ENCODE measurements at regions not wholly inside any gene's neighbourhood (a gene's known extent, or its start where the extent isn't known, plus 50 kb on each side); places are given as distances from the start of the nearest gene placed in this dataset.

DNA sequence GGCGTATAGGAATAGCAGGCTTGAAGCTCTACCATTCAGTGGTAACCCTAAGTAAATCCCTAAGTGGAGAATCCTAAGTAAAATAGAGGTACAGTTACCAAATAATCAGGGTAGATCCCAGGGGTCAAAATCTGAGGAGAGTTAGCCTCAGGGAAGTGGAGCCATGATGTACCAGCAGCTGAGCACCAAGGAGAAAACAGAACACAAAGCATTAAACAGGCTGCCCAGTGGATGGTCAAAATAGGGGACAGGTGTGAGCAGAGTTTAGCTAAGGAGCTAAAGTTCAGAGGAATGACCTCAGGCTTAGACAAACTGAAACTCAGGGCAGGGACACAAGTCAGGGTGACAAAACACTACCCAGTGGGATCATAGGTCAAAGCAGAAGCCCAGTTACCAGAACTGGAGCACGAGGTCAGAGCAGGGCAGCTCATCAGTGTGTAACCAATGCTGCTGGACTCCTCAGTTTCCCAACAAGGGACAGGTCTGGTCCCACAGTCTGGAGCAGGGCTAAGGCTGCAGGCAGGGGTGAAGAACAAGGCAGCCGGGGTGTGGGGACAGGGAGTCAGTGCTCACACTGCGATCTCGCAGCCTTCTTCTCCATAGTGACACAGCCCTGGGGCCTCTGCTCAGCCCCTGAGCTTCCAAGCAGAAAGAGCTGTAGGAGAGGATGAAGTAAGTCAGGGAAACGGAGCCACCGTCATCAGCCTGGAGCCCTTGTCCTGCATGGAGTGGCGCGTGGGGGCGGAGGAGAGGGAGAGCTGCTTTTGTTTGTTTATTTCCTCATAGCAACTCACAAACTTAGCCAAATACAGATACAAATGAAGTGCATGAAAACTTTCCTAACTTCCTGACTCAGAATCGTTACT lies 264.0 kb downstream of the MREG start (continued):
- TF ChIP-seq, protein P1, sequence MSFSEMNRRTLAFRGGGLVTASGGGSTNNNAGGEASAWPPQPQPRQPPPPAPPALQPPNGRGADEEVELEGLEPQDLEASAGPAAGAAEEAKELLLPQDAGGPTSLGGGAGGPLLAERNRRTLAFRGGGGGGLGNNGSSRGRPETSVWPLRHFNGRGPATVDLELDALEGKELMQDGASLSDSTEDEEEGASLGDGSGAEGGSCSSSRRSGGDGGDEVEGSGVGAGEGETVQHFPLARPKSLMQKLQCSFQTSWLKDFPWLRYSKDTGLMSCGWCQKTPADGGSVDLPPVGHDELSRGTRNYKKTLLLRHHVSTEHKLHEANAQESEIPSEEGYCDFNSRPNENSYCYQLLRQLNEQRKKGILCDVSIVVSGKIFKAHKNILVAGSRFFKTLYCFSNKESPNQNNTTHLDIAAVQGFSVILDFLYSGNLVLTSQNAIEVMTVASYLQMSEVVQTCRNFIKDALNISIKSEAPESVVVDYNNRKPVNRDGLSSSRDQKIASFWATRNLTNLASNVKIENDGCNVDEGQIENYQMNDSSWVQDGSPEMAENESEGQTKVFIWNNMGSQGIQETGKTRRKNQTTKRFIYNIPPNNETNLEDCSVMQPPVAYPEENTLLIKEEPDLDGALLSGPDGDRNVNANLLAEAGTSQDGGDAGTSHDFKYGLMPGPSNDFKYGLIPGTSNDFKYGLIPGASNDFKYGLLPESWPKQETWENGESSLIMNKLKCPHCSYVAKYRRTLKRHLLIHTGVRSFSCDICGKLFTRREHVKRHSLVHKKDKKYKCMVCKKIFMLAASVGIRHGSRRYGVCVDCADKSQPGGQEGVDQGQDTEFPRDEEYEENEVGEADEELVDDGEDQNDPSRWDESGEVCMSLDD (CRISPR knock-in tag; IDR thresholded peaks at IDR 0.05; ENCODE audit: borderline replicate concordance) = peak; percentile 25; the same call in 1 of the 2 replicates
- TF ChIP-seq, protein P2, sequence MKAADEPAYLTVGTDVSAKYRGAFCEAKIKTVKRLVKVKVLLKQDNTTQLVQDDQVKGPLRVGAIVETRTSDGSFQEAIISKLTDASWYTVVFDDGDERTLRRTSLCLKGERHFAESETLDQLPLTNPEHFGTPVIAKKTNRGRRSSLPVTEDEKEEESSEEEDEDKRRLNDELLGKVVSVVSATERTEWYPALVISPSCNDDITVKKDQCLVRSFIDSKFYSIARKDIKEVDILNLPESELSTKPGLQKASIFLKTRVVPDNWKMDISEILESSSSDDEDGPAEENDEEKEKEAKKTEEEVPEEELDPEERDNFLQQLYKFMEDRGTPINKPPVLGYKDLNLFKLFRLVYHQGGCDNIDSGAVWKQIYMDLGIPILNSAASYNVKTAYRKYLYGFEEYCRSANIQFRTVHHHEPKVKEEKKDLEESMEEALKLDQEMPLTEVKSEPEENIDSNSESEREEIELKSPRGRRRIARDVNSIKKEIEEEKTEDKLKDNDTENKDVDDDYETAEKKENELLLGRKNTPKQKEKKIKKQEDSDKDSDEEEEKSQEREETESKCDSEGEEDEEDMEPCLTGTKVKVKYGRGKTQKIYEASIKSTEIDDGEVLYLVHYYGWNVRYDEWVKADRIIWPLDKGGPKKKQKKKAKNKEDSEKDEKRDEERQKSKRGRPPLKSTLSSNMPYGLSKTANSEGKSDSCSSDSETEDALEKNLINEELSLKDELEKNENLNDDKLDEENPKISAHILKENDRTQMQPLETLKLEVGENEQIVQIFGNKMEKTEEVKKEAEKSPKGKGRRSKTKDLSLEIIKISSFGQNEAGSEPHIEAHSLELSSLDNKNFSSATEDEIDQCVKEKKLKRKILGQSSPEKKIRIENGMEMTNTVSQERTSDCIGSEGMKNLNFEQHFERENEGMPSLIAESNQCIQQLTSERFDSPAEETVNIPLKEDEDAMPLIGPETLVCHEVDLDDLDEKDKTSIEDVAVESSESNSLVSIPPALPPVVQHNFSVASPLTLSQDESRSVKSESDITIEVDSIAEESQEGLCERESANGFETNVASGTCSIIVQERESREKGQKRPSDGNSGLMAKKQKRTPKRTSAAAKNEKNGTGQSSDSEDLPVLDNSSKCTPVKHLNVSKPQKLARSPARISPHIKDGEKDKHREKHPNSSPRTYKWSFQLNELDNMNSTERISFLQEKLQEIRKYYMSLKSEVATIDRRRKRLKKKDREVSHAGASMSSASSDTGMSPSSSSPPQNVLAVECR (CRISPR knock-in tag; IDR thresholded peaks at IDR 0.05; ENCODE audit: borderline replicate concordance) = peak; percentile 66; the same call in 1 of the 2 replicates
- TF ChIP-seq ZNF879 (CRISPR knock-in tag; IDR thresholded peaks at IDR 0.05) (peak; percentile 94), ZNF605 (CRISPR knock-in tag; IDR thresholded peaks at IDR 0.05) (peak; percentile 88), PHF21A (CRISPR knock-in tag; IDR thresholded peaks at IDR 0.05) (peak; percentile 99), ZSCAN29 (CRISPR knock-in tag; conservative IDR thresholded peaks at IDR 0.05) (peak; percentile 97; the same call in 1 of the 2 replicates), HNF4A (CRISPR knock-in tag; IDR thresholded peaks at IDR 0.05) (peak; percentile 100), ELF1 (CRISPR knock-in tag; IDR thresholded peaks at IDR 0.05) (peak; percentile 67), ZNF224 (CRISPR knock-in tag; IDR thresholded peaks at IDR 0.05) (no peak), ZNF367 (CRISPR knock-in tag; IDR thresholded peaks at IDR 0.05; ENCODE audit: borderline replicate concordance) (no peak), ZBTB38 (CRISPR knock-in tag; IDR thresholded peaks at IDR 0.05) (peak; percentile 96), ZC3H13 (CRISPR knock-in tag; IDR thresholded peaks at IDR 0.05) (peak; percentile 54; the same call in 1 of the 2 replicates), MTA3 (CRISPR knock-in tag; IDR thresholded peaks at IDR 0.05) (no peak), HNRNPLL (IDR thresholded peaks at IDR 0.05; ENCODE audit: low read depth, low read length, poor library complexity, severe bottlenecking) (no peak), PHF8 (CRISPR knock-in tag; IDR thresholded peaks at IDR 0.05) (peak; percentile 47; the same call in 1 of the 2 replicates), HDAC6 (IDR thresholded peaks at IDR 0.05; ENCODE audit: low read depth, low read length) (no peak)
- TF ChIP-seq, protein P3, sequence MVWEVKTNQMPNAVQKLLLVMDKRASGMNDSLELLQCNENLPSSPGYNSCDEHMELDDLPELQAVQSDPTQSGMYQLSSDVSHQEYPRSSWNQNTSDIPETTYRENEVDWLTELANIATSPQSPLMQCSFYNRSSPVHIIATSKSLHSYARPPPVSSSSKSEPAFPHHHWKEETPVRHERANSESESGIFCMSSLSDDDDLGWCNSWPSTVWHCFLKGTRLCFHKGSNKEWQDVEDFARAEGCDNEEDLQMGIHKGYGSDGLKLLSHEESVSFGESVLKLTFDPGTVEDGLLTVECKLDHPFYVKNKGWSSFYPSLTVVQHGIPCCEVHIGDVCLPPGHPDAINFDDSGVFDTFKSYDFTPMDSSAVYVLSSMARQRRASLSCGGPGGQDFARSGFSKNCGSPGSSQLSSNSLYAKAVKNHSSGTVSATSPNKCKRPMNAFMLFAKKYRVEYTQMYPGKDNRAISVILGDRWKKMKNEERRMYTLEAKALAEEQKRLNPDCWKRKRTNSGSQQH (CRISPR knock-in tag; IDR thresholded peaks at IDR 0.05; ENCODE audit: low read depth) = peak; percentile 92
- TF ChIP-seq, protein P4, sequence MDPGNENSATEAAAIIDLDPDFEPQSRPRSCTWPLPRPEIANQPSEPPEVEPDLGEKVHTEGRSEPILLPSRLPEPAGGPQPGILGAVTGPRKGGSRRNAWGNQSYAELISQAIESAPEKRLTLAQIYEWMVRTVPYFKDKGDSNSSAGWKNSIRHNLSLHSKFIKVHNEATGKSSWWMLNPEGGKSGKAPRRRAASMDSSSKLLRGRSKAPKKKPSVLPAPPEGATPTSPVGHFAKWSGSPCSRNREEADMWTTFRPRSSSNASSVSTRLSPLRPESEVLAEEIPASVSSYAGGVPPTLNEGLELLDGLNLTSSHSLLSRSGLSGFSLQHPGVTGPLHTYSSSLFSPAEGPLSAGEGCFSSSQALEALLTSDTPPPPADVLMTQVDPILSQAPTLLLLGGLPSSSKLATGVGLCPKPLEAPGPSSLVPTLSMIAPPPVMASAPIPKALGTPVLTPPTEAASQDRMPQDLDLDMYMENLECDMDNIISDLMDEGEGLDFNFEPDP (CRISPR knock-in tag; conservative IDR thresholded peaks at IDR 0.05) = no peak
- TF ChIP-seq, protein P5, sequence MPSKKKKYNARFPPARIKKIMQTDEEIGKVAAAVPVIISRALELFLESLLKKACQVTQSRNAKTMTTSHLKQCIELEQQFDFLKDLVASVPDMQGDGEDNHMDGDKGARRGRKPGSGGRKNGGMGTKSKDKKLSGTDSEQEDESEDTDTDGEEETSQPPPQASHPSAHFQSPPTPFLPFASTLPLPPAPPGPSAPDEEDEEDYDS (CRISPR knock-in tag; IDR thresholded peaks at IDR 0.05) = peak; percentile 79

Data from HepG2 (cell line).